ENCODE measurements at regions not wholly inside any gene's neighbourhood (a gene's known extent, or its start where the extent isn't known, plus 50 kb on each side); places are given as distances from the start of the nearest gene placed in this dataset.
"Not testable (repeated sequence)": the region's sequence is repeated elsewhere in the genome, so short reads cannot be mapped to it uniquely, and the experiment has no call there.

DNA sequence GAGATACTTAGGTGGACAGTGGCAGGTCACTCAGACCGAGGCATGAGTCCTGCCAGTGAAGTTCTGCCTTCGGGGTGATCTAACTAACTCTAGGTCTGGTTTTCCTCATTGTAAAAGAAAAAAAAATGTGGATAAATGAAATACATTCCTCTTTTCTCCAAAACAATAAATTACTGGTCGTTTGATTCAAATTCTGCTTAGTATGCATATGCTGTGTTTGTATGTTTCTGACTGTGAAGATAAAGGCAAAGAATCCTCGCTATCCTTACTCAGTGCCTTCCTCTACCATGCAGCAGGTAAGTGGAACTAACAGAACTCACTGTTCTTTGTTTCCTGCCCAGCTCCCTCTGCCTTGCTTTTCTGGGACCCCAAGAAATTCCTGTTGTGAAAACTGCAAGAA is 330.1 kb downstream of the SUCLG1 start:
- ChIA-PET POLR2A (no interaction called here), CTCF (interaction anchor here (0.9 kb wide), 1 partner anchor 186 kb away, joined by 3 read pairs; no protein-coding TSS in a partner anchor)
- H3K4me1 Mint-ChIP-seq (ENCODE audit: low read depth): no peaks in the 10 kb centered on the region
- peaks cover 4% of the 10 kb centered on the region for H3K27me3 Mint-ChIP-seq
- H3K4me3 Mint-ChIP-seq: no peak overlapping the region
- no peaks in the 10 kb centered on the region for H3K36me3 Mint-ChIP-seq (ENCODE audit: low read depth)
- intact Hi-C loops (cut with micrococcal nuclease): no loop called here
- DNase-seq: no peak
- no peak for ATAC-seq
- TF ChIP-seq, protein P1, sequence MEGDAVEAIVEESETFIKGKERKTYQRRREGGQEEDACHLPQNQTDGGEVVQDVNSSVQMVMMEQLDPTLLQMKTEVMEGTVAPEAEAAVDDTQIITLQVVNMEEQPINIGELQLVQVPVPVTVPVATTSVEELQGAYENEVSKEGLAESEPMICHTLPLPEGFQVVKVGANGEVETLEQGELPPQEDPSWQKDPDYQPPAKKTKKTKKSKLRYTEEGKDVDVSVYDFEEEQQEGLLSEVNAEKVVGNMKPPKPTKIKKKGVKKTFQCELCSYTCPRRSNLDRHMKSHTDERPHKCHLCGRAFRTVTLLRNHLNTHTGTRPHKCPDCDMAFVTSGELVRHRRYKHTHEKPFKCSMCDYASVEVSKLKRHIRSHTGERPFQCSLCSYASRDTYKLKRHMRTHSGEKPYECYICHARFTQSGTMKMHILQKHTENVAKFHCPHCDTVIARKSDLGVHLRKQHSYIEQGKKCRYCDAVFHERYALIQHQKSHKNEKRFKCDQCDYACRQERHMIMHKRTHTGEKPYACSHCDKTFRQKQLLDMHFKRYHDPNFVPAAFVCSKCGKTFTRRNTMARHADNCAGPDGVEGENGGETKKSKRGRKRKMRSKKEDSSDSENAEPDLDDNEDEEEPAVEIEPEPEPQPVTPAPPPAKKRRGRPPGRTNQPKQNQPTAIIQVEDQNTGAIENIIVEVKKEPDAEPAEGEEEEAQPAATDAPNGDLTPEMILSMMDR (IDR thresholded peaks at IDR 0.05): no peak
- H3K27ac Mint-ChIP-seq: no peak overlapping the region
- no peaks in the 10 kb centered on the region for H3K9me3 Mint-ChIP-seq

DNA sequence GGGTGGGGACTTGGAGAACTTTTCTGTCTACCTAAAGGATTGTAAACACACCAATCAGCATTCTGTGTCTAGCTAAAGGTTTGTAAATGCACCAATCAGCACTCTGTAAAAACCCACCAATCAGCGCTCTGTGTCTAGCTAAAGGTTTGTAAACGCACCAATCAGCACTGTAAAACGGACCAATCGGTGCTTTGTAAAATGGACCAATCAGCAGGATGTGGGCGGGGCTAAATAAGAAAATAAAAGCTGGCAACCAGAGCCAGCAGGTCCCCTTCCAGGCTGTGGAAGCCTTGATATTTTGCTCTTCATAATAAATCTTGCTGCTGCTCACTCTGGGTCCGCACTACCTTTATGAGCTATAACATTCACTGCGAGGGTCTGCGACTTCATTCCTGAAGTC is 331.3 kb downstream of the SUCLG1 start:
- POLR2A ChIA-PET; H3K4me1 Mint-ChIP-seq (ENCODE audit: low read depth); ATAC-seq; H3K4me3 Mint-ChIP-seq; H3K27me3 Mint-ChIP-seq; CTCF ChIA-PET; DNase-seq; intact Hi-C loops (cut with micrococcal nuclease); H3K9me3 Mint-ChIP-seq; H3K27ac Mint-ChIP-seq; H3K36me3 Mint-ChIP-seq (ENCODE audit: low read depth): not testable (repeated sequence)

DNA sequence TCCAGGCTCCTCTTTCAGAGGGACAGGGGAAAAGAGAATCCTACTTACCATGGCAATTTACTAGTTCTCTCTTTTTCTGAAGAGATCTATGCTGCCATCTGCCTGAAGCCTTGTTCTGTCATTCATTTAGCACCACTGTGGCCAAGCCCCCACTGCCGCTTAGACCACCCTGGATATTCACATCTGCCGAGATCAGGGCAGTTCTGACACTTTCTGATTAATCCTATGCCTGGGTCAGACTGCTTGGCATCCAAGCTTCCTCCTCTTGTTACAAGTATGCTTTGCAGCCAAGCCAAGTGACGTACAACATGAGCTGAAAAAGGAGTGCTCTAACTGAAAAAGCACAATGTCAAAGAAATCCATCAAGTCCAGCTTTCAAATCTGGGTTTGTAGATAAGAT is 332.6 kb downstream of the SUCLG1 start:
- TF ChIP-seq, protein P1 (IDR thresholded peaks at IDR 0.05): no peak
- H3K27me3 Mint-ChIP-seq: peaks cover 7% of the 10 kb centered on the region
- H3K9me3 Mint-ChIP-seq: no peaks in the 10 kb centered on the region
- POLR2A ChIA-PET: interaction anchor here (0.6 kb wide), 1 partner anchor 277 kb away, joined by 3 read pairs; no protein-coding TSS in a partner anchor
- ATAC-seq: no peak
- H3K27ac Mint-ChIP-seq: no peak overlapping the region
- DNase-seq: no peak
- H3K4me1 Mint-ChIP-seq (ENCODE audit: low read depth): no peaks in the 10 kb centered on the region
- H3K4me3 Mint-ChIP-seq: no peak overlapping the region
- intact Hi-C loops (cut with micrococcal nuclease): no loop called here
- CTCF ChIA-PET: no interaction called here
- H3K36me3 Mint-ChIP-seq (ENCODE audit: low read depth): no peaks in the 10 kb centered on the region

DNA sequence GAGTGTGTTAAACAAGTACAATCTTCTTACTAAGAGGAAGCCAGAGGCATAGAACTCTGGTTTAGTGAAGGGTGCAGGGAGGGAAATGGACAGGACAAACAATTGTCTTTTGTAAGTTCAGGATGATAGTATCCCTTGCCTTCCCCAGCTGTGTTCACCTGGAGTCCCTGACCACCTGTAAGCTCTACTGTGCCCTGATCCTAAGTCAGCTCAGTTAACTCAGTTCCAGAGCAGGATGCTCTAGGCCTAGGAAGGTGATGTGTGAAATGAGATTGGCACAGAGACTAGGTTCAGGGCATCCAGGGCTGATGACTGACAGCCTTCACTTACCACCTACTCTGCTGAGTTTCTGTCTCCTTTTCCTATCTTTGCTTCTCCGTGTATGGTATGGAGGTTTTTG is 333.0 kb downstream of the SUCLG1 start:
- ATAC-seq: no peak

DNA sequence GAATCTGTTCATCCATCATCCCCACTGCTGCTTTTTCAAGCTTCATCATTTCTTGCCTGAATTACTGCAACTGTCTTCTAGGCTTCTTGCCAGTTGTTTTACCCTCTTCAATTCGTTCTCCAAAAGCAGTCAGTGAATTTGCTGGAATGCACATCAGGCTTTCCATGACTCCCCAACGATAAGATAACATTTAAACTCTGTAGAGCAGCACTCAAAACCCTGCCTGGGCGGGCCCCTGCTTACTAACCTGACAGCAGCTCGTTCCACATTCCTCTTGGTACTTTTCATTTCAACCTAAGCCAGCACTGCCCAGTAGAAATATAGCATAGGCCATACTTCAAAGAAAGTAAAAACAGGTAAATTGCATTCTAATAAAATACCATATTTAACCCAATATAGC is 342.9 kb downstream of the SUCLG1 start:
- ChIA-PET CTCF (no interaction called here), POLR2A (no interaction called here)
- no peak for ATAC-seq
- H3K9me3 Mint-ChIP-seq: no peaks in the 10 kb centered on the region
- H3K27ac Mint-ChIP-seq: no peak overlapping the region
- TF ChIP-seq, protein P1 (IDR thresholded peaks at IDR 0.05): no peak
- H3K27me3 Mint-ChIP-seq: no peaks in the 10 kb centered on the region
- H3K4me1 Mint-ChIP-seq (ENCODE audit: low read depth): no peaks in the 10 kb centered on the region
- intact Hi-C loops (cut with micrococcal nuclease): no loop called here
- no peaks in the 10 kb centered on the region for H3K36me3 Mint-ChIP-seq (ENCODE audit: low read depth)
- no peak for DNase-seq
- H3K4me3 Mint-ChIP-seq: no peak overlapping the region

More for the DNA sequence above, 333.0 kb downstream of the SUCLG1 start:
- TF ChIP-seq, protein P1 (IDR thresholded peaks at IDR 0.05): no peak
- ChIA-PET CTCF (no interaction called here), POLR2A (interaction anchor here (0.6 kb wide), 1 partner anchor 277 kb away, joined by 3 read pairs; no protein-coding TSS in a partner anchor)
- DNase-seq: no peak
- no peaks in the 10 kb centered on the region for H3K4me1 Mint-ChIP-seq (ENCODE audit: low read depth)
- H3K27me3 Mint-ChIP-seq: peaks cover 7% of the 10 kb centered on the region
- H3K36me3 Mint-ChIP-seq (ENCODE audit: low read depth): no peaks in the 10 kb centered on the region
- H3K27ac Mint-ChIP-seq: no peak overlapping the region
- intact Hi-C loops (cut with micrococcal nuclease): no loop called here
- H3K9me3 Mint-ChIP-seq: no peaks in the 10 kb centered on the region
- no peak overlapping the region for H3K4me3 Mint-ChIP-seq

Data from activated CD8-positive, alpha-beta T cell treated with anti-CD3 and anti-CD28 coated beads for 36 hours (primary cell).